HG03103 (cell line): ENCODE measurements at regions not wholly inside any gene's neighbourhood (a gene's known extent, or its start where the extent isn't known, plus 50 kb on each side); places are given as distances from the start of the nearest gene placed in this dataset.
"Not testable (repeated sequence)": the region's sequence is repeated elsewhere in the genome, so short reads cannot be mapped to it uniquely, and the experiment has no call there.

Experiments
- ATAC-seq: cut with Tn5 transposase; IDR thresholded peaks from one replicate; pipeline ENCODE4 v1.9.1; 2021; ENCODE audit warnings: low read depth; ENCODE audit not compliant: unreplicated experiment

DNA sequence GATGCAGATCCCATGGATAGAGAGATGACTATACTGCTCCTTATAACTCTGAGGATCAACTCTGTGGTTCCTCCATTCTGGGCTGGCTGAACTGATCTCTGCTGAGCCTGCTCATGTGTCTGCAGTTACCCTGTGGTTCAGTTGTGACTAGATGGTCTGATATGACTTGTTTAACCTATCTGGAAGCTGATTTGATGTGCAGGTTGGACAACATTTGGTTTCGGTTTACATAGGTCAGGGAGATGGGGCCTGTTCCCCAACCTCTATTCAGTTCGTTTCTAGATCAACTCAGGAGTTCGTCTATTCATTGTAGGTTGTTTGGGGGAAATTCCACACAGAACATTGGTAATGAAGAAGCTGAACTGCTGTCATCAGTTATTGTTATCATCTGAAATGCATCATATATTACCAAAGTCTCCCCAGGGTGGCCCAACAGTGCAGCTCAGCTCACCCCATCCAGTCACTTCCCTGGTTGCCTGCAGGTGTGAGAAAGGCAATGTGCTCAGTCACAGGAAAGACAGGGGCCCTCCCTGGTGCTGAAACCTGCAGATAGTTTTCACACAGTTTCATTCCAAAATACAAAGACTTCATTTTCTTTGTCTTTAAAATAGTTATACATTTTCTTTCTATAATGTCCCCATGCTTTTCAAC lies 415.0 kb downstream of the RPIA start:
- ATAC-seq: peak; percentile 68

- peak; percentile 54 for ATAC-seq
These were observed 421.0 kb downstream of the RPIA start for GRCh38 chr2:89112434-89112833.

DNA sequence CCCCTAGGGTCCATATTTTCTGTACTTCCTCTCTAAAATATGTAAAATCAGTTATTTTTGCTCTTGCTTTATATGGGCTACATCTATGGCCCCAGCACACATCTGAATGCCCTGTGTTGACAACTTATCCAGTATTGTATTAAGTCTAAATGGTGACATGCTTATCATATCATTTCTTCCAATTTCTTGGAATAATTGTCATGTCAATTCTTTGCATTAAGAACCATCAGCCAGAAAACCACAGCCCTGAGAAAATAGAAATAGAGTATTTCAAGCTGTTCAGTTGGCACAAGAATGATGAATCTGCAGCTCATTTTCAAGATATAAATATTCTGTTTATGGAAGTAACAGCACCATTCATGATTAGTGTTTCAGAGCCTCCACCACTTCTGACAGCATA lies 421.8 kb downstream of the RPIA start:
- not testable (repeated sequence) for ATAC-seq

GRCh38 chr2:89129440-89129839 lies 438.0 kb downstream of the RPIA start:
- ATAC-seq: peak; percentile 78

- ATAC-seq: not testable (repeated sequence)
These were observed 439.3 kb downstream of the RPIA start for GRCh38 chr2:89130665-89131308.

- ATAC-seq: not testable (repeated sequence)
These were observed 451.5 kb downstream of the RPIA start for GRCh38 chr2:89142959-89143358.

DNA sequence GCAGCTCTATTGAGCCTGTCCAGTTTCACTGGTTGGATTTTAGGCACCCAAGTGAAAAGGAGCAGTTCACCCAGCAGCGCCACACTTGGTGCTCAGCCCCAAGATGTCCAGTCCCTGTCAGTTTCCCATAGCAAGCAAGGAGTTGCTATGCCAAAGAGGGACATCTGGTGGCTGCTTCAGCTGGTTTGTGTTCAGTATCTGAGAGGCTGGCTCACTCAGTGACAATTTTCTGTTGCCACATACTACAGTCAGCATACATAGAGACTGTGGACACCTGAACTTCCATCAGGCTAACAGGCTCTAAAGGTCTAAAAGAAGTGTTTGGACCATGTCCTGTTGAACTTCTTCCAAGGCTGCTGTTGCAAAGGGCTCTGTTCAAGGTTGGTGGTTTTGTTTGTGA lies 453.9 kb downstream of the RPIA start:
- not testable (repeated sequence) for ATAC-seq

- ATAC-seq: not testable (repeated sequence)
These were observed 456.8 kb downstream of the RPIA start for GRCh38 chr2:89148256-89148655.

DNA sequence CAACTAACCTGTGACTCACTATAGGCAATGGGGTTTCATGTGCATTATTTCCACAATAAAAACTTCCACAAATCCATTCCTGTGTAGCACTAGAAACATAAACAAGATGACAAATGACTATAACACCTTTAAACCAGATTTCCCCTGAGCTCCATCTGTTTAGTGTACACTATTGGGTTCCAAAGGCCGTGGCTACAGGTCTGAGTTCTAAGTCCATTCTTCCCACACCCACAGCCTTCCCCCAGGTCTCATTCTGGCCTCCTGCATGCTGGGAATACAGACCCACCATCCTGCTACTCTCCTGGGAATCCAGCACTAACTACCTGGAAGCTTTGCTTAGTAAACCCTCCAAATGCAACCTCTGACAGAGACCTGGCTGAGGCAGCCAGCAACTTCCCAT lies 460.2 kb downstream of the RPIA start:
- not testable (repeated sequence) for ATAC-seq

- not testable (repeated sequence) for ATAC-seq
These were observed 461.0 kb downstream of the RPIA start for GRCh38 chr2:89152501-89152900.

DNA sequence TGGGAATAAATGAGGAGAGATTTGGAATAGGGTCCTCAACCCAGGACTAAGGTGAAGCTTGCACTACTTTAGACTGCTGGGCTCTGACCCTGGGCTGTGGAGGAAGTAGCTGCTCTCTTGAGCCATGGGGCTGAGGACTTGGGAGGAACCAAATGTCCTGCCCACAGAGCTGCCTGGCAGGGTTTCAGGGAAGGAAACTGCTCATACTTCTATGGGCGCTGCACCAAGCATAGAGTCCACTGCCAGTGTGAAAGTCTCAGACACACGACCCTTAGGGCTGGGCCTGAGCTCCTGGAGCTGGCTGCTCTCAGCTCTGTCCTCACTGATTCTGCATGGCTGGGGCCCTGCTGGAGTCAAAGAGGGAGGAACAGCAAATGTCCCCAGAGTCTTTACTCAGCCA lies 461.7 kb downstream of the RPIA start:
- not testable (repeated sequence) for ATAC-seq

DNA sequence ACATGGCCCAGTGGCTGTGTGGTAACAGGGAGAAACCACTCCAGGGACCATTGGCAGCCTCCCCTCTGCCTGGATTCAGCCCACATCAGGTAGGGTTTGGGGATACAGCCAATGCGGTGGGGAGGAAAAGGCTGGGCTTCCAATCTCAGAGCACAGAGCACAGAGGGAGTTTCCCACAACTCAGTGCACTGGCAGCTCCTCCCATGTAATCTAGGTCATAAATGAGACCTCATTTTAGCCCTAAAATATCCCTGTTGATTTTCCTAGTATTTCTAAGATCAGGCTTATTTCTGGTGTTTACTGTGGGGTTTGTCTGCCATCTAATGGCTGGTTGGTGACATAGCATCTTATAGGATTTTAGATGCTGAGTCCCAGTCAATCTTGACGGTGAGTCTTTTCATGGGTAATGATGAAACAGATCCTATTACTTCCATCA lies 462.8 kb downstream of the RPIA start:
- ATAC-seq: not testable (repeated sequence)

DNA sequence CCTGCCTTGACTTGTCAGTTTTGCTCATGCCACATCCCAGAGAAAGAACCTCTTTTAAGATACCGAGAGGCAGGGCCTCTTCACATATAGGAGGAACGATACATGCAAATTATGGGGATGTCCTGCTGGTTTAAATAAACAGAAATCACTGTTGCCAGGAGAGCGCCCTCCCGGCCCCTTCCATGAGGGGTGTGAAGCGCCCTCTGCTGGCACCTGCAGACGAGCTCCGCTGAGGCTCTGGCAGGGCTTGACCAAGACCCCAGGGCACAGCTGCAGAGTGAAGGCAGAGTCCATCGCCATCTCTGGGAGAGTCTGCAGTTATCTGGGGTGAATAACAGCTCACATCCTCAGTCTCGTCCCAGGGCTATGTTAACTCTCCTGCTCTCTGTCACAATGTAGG lies 468.8 kb downstream of the RPIA start:
- peak; percentile 91 for ATAC-seq

DNA sequence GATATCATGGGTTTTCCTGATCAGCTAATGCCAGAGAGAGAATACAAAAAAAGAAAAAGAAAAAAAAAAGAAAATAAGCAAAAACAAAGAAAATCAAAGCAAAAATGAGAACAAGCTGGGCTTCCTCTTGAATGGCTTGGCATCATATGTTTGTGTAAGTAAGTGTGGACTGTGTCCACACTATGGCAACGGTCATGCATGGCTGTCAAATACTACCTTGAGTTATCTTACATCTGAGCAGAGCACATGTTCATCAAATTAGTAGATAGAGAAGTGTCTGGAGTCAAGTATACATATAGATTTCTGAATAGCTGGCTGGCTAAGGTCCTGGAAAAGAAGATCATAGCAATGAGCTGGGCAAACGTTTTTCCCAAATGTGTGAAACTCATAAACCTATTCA lies 470.2 kb downstream of the RPIA start:
- not testable (repeated sequence) for ATAC-seq

GRCh38 chr2:89170506-89171173 lies 479.2 kb downstream of the RPIA start:
- not testable (repeated sequence) for ATAC-seq

GRCh38 chr2:89171174-89171519 lies 479.7 kb downstream of the RPIA start:
- ATAC-seq: not testable (repeated sequence)

DNA sequence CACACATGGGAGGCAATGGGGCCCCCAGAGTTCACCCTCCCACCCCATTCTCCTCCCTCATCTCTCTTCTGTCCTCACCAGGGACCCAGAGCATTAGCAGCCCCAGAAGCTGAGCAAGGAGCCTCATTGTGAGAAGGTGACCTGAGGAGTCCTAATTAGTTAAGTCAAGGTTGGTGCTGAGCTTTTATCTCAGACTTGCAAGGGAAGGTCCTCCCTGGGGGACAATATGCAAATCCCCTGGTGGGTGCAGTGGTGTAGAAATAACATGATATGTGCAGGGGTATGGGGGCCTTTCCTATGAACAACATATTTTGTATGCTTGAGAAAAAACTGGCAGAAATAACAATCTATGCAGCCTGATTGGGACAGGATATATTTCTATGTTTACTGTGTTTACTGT lies 485.5 kb downstream of the RPIA start:
- not testable (repeated sequence) for ATAC-seq

DNA sequence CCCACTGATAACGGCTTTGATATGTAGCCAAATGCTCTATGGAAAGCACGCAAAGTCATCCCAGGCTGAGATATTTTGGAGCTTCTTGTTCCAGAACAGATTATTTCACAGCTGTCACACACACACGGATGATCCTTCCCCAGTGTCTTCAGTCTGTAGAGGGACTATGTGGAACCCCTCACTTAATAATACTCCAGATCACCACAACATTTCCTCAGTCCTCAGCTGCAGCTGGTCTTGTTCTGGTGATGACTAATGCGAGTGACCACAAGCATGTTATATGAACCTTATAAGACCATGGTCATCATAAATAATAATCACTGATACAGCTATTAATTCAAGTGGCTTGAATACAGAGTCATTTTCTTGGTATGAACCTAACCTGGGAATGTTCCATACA lies 490.7 kb downstream of the RPIA start:
- ATAC-seq: not testable (repeated sequence)

DNA sequence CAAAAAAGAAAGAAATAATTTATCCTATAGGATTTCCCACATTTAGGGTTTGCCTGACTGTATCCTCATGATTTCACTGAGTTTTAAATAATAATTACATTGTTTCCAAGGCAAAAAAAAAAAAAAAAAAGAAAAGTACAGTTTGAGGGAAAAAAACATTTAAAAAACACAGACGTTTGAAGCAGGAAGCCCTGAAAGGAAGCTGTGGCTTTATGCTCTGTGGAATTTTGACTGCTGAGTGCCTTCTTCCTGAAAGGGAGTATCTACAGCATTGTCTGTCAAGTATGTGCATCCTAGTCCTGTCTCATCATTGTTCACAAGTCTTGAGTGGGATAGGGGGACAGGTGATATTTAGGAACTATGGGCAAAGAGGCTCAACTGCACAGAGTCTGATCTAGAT lies 493.3 kb downstream of the RPIA start:
- not testable (repeated sequence) for ATAC-seq

DNA sequence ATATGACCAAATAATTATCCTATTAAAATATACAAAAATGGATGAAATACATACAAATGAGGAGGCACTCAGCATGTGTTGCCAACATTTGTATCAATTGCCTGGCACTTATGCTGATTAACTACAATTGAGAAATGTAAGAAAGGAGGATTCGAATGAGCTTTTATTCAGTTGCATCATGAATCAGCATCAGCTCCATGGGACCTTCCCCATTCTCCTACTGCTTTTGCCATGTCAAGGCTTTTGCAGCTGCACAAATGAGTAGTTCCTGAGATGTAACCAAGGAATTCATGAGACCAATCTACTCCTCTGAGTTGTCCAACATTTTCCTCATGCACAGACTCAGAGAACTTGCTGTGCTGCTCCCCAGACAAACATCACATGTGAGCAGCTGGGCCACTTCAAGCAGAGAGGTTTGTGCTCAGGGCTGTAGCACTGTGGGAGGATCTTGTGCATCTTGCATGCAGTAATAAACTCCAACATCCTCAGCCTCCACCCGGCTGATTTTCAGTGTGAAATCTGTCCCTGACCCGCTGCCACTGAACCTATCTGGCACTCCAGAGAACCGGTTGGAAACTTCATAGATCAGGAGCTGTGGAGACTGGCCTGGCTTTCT lies 504.3 kb downstream of the RPIA start:
- ATAC-seq: not testable (repeated sequence)

DNA sequence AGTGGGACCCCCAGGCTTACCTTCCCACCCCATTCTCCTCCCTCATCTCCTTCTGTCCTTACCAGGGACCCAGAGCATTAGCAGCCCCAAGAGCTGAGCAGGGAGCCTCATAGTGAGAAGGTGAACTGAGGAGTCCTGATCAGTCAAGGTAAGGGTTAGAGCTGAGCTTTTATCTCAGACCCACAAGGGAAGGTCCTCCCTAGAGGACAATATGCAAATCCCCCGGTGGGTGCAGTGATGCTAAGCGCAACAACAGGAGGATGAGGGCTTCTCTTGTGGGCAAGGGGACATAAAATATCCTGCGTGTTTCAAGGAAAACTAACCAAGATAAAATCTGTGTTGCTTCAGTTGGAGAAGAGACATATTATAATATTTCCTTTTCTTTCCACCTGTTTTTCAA lies 505.2 kb downstream of the RPIA start:
- not testable (repeated sequence) for ATAC-seq
